ENCODE measurements at regions not wholly inside any gene's neighbourhood (a gene's known extent, or its start where the extent isn't known, plus 50 kb on each side); places are given as distances from the start of the nearest gene placed in this dataset.

GRCh38 chr14:97943619-97944018, 1146.4 kb downstream of the VRK1 start:
- TF ChIP-seq YY1 (IDR thresholded peaks at IDR 0.05; ENCODE audit: insufficient read depth, insufficient read length), result no peak
- TF ChIP-seq ZNF274 (IDR thresholded peaks at IDR 0.05; ENCODE audit: low read depth, low read length), result no peak
- TF ChIP-seq SUZ12 (IDR thresholded peaks at IDR 0.05; ENCODE audit: extremely low read depth, insufficient read depth, insufficient read length), result no peak
- Histone ChIP-seq H3K9me3 (ENCODE audit: insufficient read depth, low read length) (no peaks in the 10 kb centered on the region), H3K27me3 (ENCODE audit: insufficient read depth, insufficient read length) (no peaks in the 10 kb centered on the region), H3K4me1 (ENCODE audit: insufficient read depth, insufficient read length) (peaks cover 6% of the 10 kb centered on the region), H3K9ac (ENCODE audit: insufficient read length, low read depth) (no peak overlapping the region), H3K4me3 (ENCODE audit: insufficient read length, low read depth) (no peak overlapping the region), H3K36me3 (ENCODE audit: insufficient read depth, insufficient read length, low read length) (no peaks in the 10 kb centered on the region)
- DNase-seq (ENCODE audit: low read depth, low spot score), result no peak

- Histone ChIP-seq H3K36me3 (ENCODE audit: insufficient read depth, insufficient read length, low read length) (no peaks in the 10 kb centered on the region), H3K4me3 (ENCODE audit: insufficient read length, low read depth) (no peak overlapping the region), H3K9me3 (ENCODE audit: insufficient read depth, low read length) (no peaks in the 10 kb centered on the region), H3K27me3 (ENCODE audit: insufficient read depth, insufficient read length) (no peaks in the 10 kb centered on the region), H3K9ac (ENCODE audit: insufficient read length, low read depth) (no peak overlapping the region), H3K4me1 (ENCODE audit: insufficient read depth, insufficient read length) (peaks cover 9% of the 10 kb centered on the region)
- TF ChIP-seq ZNF274 (IDR thresholded peaks at IDR 0.05; ENCODE audit: low read depth, low read length), result no peak
- no peak for TF ChIP-seq SUZ12 (IDR thresholded peaks at IDR 0.05; ENCODE audit: extremely low read depth, insufficient read depth, insufficient read length)
- no peak for TF ChIP-seq YY1 (IDR thresholded peaks at IDR 0.05; ENCODE audit: insufficient read depth, insufficient read length)
- DNase-seq (ENCODE audit: low read depth, low spot score), result no peak
Observed at GRCh38 chr14:97944380-97944779, 1147.2 kb downstream of the VRK1 start.

- Histone ChIP-seq H3K9me3 (ENCODE audit: insufficient read depth, low read length) (no peaks in the 10 kb centered on the region), H3K9ac (ENCODE audit: insufficient read length, low read depth) (no peak overlapping the region), H3K4me1 (ENCODE audit: insufficient read depth, insufficient read length) (peaks cover 9% of the 10 kb centered on the region), H3K36me3 (ENCODE audit: insufficient read depth, insufficient read length, low read length) (no peaks in the 10 kb centered on the region), H3K4me3 (ENCODE audit: insufficient read length, low read depth) (no peak overlapping the region), H3K27me3 (ENCODE audit: insufficient read depth, insufficient read length) (no peaks in the 10 kb centered on the region)
- TF ChIP-seq YY1 (IDR thresholded peaks at IDR 0.05; ENCODE audit: insufficient read depth, insufficient read length) (no peak), ZNF274 (IDR thresholded peaks at IDR 0.05; ENCODE audit: low read depth, low read length) (no peak), SUZ12 (IDR thresholded peaks at IDR 0.05; ENCODE audit: extremely low read depth, insufficient read depth, insufficient read length) (no peak)
- no peak for DNase-seq (ENCODE audit: low read depth, low spot score)
Observed at GRCh38 chr14:97945631-97946030, 1148.4 kb downstream of the VRK1 start.

GRCh38 chr14:97946240-97946639, 1149.1 kb downstream of the VRK1 start:
- no peaks in the 10 kb centered on the region for H3K27me3 ChIP-seq (ENCODE audit: insufficient read depth, insufficient read length)
- no peak overlapping the region for H3K4me3 ChIP-seq (ENCODE audit: insufficient read length, low read depth)
- H3K9me3 ChIP-seq (ENCODE audit: insufficient read depth, low read length), result no peaks in the 10 kb centered on the region
- no peak for DNase-seq (ENCODE audit: low read depth, low spot score)
- TF ChIP-seq SUZ12 (IDR thresholded peaks at IDR 0.05; ENCODE audit: extremely low read depth, insufficient read depth, insufficient read length) (no peak), YY1 (IDR thresholded peaks at IDR 0.05; ENCODE audit: insufficient read depth, insufficient read length) (no peak), ZNF274 (IDR thresholded peaks at IDR 0.05; ENCODE audit: low read depth, low read length) (no peak)
- peaks cover 9% of the 10 kb centered on the region for H3K4me1 ChIP-seq (ENCODE audit: insufficient read depth, insufficient read length)
- no peak overlapping the region for H3K9ac ChIP-seq (ENCODE audit: insufficient read length, low read depth)
- no peaks in the 10 kb centered on the region for H3K36me3 ChIP-seq (ENCODE audit: insufficient read depth, insufficient read length, low read length)

GRCh38 chr14:97946641-97947040, 1149.5 kb downstream of the VRK1 start:
- no peak for TF ChIP-seq ZNF274 (IDR thresholded peaks at IDR 0.05; ENCODE audit: low read depth, low read length)
- no peak for TF ChIP-seq YY1 (IDR thresholded peaks at IDR 0.05; ENCODE audit: insufficient read depth, insufficient read length)
- TF ChIP-seq SUZ12 (IDR thresholded peaks at IDR 0.05; ENCODE audit: extremely low read depth, insufficient read depth, insufficient read length), result no peak
- H3K4me3 ChIP-seq (ENCODE audit: insufficient read length, low read depth), result no peak overlapping the region

GRCh38 chr14:97948841-97949240, 1151.7 kb downstream of the VRK1 start:
- H3K36me3 ChIP-seq (ENCODE audit: insufficient read depth, insufficient read length, low read length), result no peaks in the 10 kb centered on the region
- TF ChIP-seq ZNF274 (IDR thresholded peaks at IDR 0.05; ENCODE audit: low read depth, low read length), result no peak
- no peak for TF ChIP-seq YY1 (IDR thresholded peaks at IDR 0.05; ENCODE audit: insufficient read depth, insufficient read length)
- no peak for TF ChIP-seq SUZ12 (IDR thresholded peaks at IDR 0.05; ENCODE audit: extremely low read depth, insufficient read depth, insufficient read length)
- no peaks in the 10 kb centered on the region for H3K27me3 ChIP-seq (ENCODE audit: insufficient read depth, insufficient read length)
- no peak overlapping the region for H3K9ac ChIP-seq (ENCODE audit: insufficient read length, low read depth)
- no peak for DNase-seq (ENCODE audit: low read depth, low spot score)
- peaks cover 9% of the 10 kb centered on the region for H3K4me1 ChIP-seq (ENCODE audit: insufficient read depth, insufficient read length)
- no peak overlapping the region for H3K4me3 ChIP-seq (ENCODE audit: insufficient read length, low read depth)
- no peaks in the 10 kb centered on the region for H3K9me3 ChIP-seq (ENCODE audit: insufficient read depth, low read length)

More at GRCh38 chr14:97946641-97947040, 1149.5 kb downstream of the VRK1 start:
- DNase-seq (ENCODE audit: low read depth, low spot score), result no peak
- H3K9me3 ChIP-seq (ENCODE audit: insufficient read depth, low read length), result no peaks in the 10 kb centered on the region
- H3K27me3 ChIP-seq (ENCODE audit: insufficient read depth, insufficient read length), result no peaks in the 10 kb centered on the region
- H3K9ac ChIP-seq (ENCODE audit: insufficient read length, low read depth), result no peak overlapping the region
- no peaks in the 10 kb centered on the region for H3K36me3 ChIP-seq (ENCODE audit: insufficient read depth, insufficient read length, low read length)
- peaks cover 9% of the 10 kb centered on the region for H3K4me1 ChIP-seq (ENCODE audit: insufficient read depth, insufficient read length)

- no peaks in the 10 kb centered on the region for H3K27me3 ChIP-seq (ENCODE audit: insufficient read depth, insufficient read length)
- TF ChIP-seq SUZ12 (IDR thresholded peaks at IDR 0.05; ENCODE audit: extremely low read depth, insufficient read depth, insufficient read length) (no peak), ZNF274 (IDR thresholded peaks at IDR 0.05; ENCODE audit: low read depth, low read length) (no peak), YY1 (IDR thresholded peaks at IDR 0.05; ENCODE audit: insufficient read depth, insufficient read length) (no peak)
- H3K4me1 ChIP-seq (ENCODE audit: insufficient read depth, insufficient read length), result no peaks in the 10 kb centered on the region
- no peak for DNase-seq (ENCODE audit: low read depth, low spot score)
- no peaks in the 10 kb centered on the region for H3K36me3 ChIP-seq (ENCODE audit: insufficient read depth, insufficient read length, low read length)
- H3K9ac ChIP-seq (ENCODE audit: insufficient read length, low read depth), result no peak overlapping the region
- H3K9me3 ChIP-seq (ENCODE audit: insufficient read depth, low read length), result peaks cover 9% of the 10 kb centered on the region; the same call in 1 of the 2 replicates
- H3K4me3 ChIP-seq (ENCODE audit: insufficient read length, low read depth), result no peak overlapping the region
Observed at GRCh38 chr14:97956581-97957340, 1159.6 kb downstream of the VRK1 start.
